ENCODE measurements at regions not wholly inside any gene's neighbourhood (a gene's known extent, or its start where the extent isn't known, plus 50 kb on each side); places are given as distances from the start of the nearest gene placed in this dataset.

DNA sequence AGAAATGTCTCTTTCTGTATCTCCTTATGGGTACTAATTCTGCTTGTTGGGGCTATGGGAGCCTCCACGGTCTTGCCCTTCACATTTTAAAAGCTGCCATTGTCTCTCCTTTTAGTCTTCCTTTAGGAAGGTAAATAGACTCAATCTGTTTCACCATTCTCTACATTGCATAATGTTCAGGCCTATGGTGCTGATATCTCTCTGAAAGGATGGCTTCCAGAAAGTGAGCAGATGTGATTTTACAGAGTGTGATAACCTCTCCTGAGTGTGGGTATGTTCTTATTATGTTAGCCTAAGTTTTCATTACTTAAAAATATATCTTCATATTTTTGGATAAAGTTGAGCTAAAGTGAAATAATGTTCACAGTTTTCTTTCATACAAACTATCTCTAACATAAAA lies 254.0 kb upstream of the PITX2 start:
- WGBS, 3 donors = 34 to 90% (median 67%) methylated on average over 1 of the region's 1 CpG
- Histone ChIP-seq H3K36me3 (no peaks in the 10 kb centered on the region), H3K27me3 (no peaks in the 10 kb centered on the region), H3K4me3 (no peak overlapping the region), H3K9me3 (no peaks in the 10 kb centered on the region), H3K4me1 (ENCODE audit: insufficient read depth) (no peaks in the 10 kb centered on the region), H3K27ac (no peak overlapping the region)
- TF ChIP-seq EP300 (IDR thresholded peaks at IDR 0.05) (no peak), POLR2A (IDR thresholded peaks at IDR 0.05) (no peak)
- intact Hi-C loops (cut with DNase I) = no loop called here
- no peak for DNase-seq

DNA sequence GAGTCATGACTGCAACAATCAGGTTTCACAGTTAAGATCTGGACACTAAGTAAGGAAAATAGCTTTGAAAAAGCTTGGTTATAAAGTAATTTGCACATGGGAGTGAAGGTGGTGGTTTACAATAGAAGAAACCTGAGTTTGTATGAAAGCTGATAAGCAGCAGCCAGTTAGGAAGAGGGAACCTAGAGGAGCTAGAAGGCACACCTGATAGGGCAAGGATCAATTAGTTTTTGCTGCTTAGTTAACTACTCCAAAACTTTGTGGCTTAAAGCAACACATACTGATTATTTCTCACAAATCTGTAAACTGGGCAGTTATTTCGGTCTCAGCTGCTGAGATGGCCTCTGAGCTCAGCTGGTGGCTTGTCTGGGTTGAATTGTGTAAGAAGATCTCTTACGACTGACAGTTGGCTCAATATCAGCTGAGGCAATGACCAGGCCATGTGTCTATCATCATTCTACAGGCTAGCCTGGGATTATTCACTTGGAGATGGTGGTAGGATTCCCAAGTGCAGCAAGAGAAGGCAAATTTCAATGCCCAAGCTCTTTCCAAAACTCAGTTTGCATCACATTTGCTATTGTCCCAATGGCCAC lies 255.0 kb upstream of the PITX2 start:
- no peak overlapping the region for H3K27ac ChIP-seq
- H3K36me3 ChIP-seq = no peaks in the 10 kb centered on the region
- TF ChIP-seq, protein P1, sequence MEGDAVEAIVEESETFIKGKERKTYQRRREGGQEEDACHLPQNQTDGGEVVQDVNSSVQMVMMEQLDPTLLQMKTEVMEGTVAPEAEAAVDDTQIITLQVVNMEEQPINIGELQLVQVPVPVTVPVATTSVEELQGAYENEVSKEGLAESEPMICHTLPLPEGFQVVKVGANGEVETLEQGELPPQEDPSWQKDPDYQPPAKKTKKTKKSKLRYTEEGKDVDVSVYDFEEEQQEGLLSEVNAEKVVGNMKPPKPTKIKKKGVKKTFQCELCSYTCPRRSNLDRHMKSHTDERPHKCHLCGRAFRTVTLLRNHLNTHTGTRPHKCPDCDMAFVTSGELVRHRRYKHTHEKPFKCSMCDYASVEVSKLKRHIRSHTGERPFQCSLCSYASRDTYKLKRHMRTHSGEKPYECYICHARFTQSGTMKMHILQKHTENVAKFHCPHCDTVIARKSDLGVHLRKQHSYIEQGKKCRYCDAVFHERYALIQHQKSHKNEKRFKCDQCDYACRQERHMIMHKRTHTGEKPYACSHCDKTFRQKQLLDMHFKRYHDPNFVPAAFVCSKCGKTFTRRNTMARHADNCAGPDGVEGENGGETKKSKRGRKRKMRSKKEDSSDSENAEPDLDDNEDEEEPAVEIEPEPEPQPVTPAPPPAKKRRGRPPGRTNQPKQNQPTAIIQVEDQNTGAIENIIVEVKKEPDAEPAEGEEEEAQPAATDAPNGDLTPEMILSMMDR (IDR thresholded peaks at IDR 0.05) = no peak
- TF ChIP-seq POLR2A (IDR thresholded peaks at IDR 0.05) (no peak), EP300 (IDR thresholded peaks at IDR 0.05) (no peak)
- no peaks in the 10 kb centered on the region for H3K27me3 ChIP-seq
- 52 to 80% (median 58%) methylated on average over 2 of the region's 2 CpGs for WGBS, 3 donors
- no peak overlapping the region for H3K4me3 ChIP-seq
- DNase-seq = no peak
- no peaks in the 10 kb centered on the region for H3K9me3 ChIP-seq
- H3K4me1 ChIP-seq (ENCODE audit: insufficient read depth) = no peaks in the 10 kb centered on the region
- intact Hi-C loops (cut with DNase I) = no loop called here

DNA sequence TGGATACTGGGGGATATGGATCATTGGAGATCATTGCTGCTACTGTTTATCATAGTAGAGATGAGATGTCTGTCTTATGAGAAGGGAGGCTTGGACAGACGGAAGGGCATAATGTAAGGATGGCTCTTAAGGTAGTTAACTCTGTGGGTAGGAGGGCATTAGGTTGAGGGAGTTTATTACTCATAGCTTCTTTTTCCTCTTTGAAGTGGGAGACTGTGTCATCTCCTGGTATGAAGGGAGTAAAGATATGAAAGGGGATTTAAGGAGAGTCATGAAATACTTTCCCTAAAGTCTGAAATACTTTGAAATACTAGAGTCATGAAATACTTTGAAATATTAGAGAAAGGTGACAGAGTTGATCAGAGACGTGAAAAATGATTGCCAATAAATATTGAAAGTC lies 255.5 kb upstream of the PITX2 start:
- no peak for DNase-seq
- Histone ChIP-seq H3K27me3 (no peaks in the 10 kb centered on the region), H3K9me3 (no peaks in the 10 kb centered on the region), H3K27ac (no peak overlapping the region), H3K4me1 (ENCODE audit: insufficient read depth) (no peaks in the 10 kb centered on the region), H3K4me3 (no peak overlapping the region), H3K36me3 (no peaks in the 10 kb centered on the region)
- intact Hi-C loops (cut with DNase I) = no loop called here
- TF ChIP-seq EP300 (IDR thresholded peaks at IDR 0.05) (no peak), POLR2A (IDR thresholded peaks at IDR 0.05) (no peak)
- TF ChIP-seq, protein P1 (IDR thresholded peaks at IDR 0.05) = no peak
- WGBS, 3 donors = 51 to 66% (median 60%) methylated on average over 2 of the region's 2 CpGs

DNA sequence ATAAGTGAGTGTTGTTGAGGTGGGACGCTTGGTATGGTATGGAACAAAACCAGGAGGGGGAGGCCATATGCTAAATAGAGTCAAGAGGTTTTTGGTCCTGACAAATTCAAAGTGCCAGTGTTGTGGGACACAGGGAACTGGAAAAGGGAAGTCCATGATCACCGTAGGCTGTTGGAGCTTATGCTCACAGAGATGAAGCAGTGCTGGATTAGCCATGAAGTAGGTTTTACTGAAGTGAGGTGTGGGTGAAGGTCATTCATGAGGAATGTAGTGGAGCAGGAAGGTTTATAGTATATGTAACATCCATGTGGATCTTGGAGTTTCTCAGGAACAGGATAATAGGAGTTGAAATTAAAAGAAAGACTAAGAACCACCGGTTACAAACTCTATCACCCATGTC lies 256.1 kb upstream of the PITX2 start:
- no peaks in the 10 kb centered on the region for H3K27me3 ChIP-seq
- H3K4me3 ChIP-seq = no peak overlapping the region
- H3K4me1 ChIP-seq (ENCODE audit: insufficient read depth) = no peaks in the 10 kb centered on the region
- intact Hi-C loops (cut with DNase I) = no loop called here
- H3K9me3 ChIP-seq = no peaks in the 10 kb centered on the region
- no peak for DNase-seq
- WGBS, 3 donors = 59 to 68% (median 66%) methylated on average over 3 of the region's 3 CpGs
- TF ChIP-seq POLR2A (IDR thresholded peaks at IDR 0.05) = no peak
- TF ChIP-seq, protein P1 (IDR thresholded peaks at IDR 0.05) = no peak
- TF ChIP-seq EP300 (IDR thresholded peaks at IDR 0.05) = no peak
- no peaks in the 10 kb centered on the region for H3K36me3 ChIP-seq
- no peak overlapping the region for H3K27ac ChIP-seq

DNA sequence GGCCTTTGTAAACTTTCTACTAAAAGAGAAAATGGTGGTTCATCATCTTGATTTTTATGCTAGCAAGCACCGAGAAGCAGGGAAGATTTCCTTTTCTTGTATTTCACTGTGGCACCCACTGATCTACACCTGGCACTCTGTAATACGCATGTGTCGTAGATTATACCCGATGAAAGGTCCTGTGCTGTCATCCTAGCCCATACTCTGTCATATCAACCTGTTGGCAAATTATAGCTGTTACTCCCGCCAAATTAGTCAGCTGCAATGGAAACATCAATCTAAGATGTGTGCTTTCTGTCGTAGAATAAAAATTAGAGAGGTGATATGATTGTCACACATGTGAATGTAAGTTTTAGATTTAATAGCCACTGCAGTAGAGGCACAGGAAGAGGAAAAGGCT lies 263.4 kb upstream of the PITX2 start:
- Histone ChIP-seq H3K36me3 (no peaks in the 10 kb centered on the region), H3K27ac (no peak overlapping the region), H3K9me3 (no peaks in the 10 kb centered on the region), H3K4me3 (no peak overlapping the region), H3K4me1 (ENCODE audit: insufficient read depth) (no peaks in the 10 kb centered on the region), H3K27me3 (no peaks in the 10 kb centered on the region)
- intact Hi-C loops (cut with DNase I) = no loop called here
- 76 to 81% (median 80%) methylated on average over 6 of the region's 6 CpGs for WGBS, 3 donors
- DNase-seq = no peak
- TF ChIP-seq, protein P1 (IDR thresholded peaks at IDR 0.05) = no peak
- no peak for TF ChIP-seq POLR2A (IDR thresholded peaks at IDR 0.05)
- no peak for TF ChIP-seq EP300 (IDR thresholded peaks at IDR 0.05)
